ENCODE measurements at regions not wholly inside any gene's neighbourhood (a gene's known extent, or its start where the extent isn't known, plus 50 kb on each side); places are given as distances from the start of the nearest gene placed in this dataset.

DNA sequence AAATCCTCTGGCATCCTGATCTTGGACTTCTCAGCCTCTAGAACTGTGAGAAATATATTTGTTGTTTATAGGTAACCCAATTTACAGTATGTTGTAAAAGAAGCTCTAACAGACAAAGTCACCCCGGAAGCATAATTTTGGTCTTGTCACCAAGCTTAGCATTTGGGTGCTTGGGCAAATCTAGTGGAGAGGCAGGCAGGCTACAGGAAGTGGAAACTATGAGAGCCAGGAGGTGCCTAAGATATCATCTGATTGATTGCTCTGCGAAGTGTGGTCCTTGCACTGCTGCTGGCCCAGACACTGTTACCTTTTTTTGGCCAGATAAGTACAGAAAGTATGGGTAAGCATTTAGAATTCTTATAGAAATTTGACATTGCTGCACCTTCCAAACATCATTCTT, 102.9 kb downstream of the CDC42EP3 start:
- H3K36me3 ChIP-seq (ENCODE audit: insufficient read depth, low read length) = no peaks in the 10 kb centered on the region
- H4K20me1 ChIP-seq (ENCODE audit: insufficient read depth) = no peaks in the 10 kb centered on the region
- no peak overlapping the region for H3K4me2 ChIP-seq (ENCODE audit: low read length)
- H3K9ac ChIP-seq (ENCODE audit: low read length) = no peak overlapping the region
- H3K9me2 ChIP-seq (ENCODE audit: insufficient read depth, low read length) = no peaks in the 10 kb centered on the region
- no peaks in the 10 kb centered on the region for H3F3A ChIP-seq (ENCODE audit: insufficient read depth, low read length, poor library complexity, severe bottlenecking)
- H3K4me3 ChIP-seq (ENCODE audit: low read length) = no peak overlapping the region
- no peak for TF ChIP-seq RAD21 (conservative IDR thresholded peaks at IDR 0.05)
- no peak for TF ChIP-seq REST (IDR thresholded peaks at IDR 0.05; ENCODE audit: borderline replicate concordance)
- TF ChIP-seq POLR2AphosphoS5 (IDR thresholded peaks at IDR 0.05) = no peak
- no peak for TF ChIP-seq TAF1 (IDR thresholded peaks at IDR 0.05; ENCODE audit: low read depth)
- TF ChIP-seq, protein P1, sequence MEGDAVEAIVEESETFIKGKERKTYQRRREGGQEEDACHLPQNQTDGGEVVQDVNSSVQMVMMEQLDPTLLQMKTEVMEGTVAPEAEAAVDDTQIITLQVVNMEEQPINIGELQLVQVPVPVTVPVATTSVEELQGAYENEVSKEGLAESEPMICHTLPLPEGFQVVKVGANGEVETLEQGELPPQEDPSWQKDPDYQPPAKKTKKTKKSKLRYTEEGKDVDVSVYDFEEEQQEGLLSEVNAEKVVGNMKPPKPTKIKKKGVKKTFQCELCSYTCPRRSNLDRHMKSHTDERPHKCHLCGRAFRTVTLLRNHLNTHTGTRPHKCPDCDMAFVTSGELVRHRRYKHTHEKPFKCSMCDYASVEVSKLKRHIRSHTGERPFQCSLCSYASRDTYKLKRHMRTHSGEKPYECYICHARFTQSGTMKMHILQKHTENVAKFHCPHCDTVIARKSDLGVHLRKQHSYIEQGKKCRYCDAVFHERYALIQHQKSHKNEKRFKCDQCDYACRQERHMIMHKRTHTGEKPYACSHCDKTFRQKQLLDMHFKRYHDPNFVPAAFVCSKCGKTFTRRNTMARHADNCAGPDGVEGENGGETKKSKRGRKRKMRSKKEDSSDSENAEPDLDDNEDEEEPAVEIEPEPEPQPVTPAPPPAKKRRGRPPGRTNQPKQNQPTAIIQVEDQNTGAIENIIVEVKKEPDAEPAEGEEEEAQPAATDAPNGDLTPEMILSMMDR (IDR thresholded peaks at IDR 0.05; ENCODE audit: poor library complexity, severe bottlenecking) = no peak
- TF ChIP-seq EP300 (conservative IDR thresholded peaks at IDR 0.05; ENCODE audit: poor library complexity, severe bottlenecking) = no peak
- no peak for TF ChIP-seq EZH2 (IDR thresholded peaks at IDR 0.05; ENCODE audit: borderline replicate concordance, insufficient read depth, low read length, poor library complexity, severe bottlenecking)
- no peak for TF ChIP-seq MXI1 (conservative IDR thresholded peaks at IDR 0.05; ENCODE audit: poor library complexity, severe bottlenecking)
- no peak for TF ChIP-seq SMC3 (conservative IDR thresholded peaks at IDR 0.05; ENCODE audit: poor library complexity)
- H2AFZ ChIP-seq (ENCODE audit: low read depth, low read length) = no peak overlapping the region
- no peak overlapping the region for H3K27ac ChIP-seq (ENCODE audit: low read length)
- no peaks in the 10 kb centered on the region for H3K27me3 ChIP-seq (ENCODE audit: insufficient read depth, low read depth, low read length)
- H3K79me2 ChIP-seq (replicated peaks; ENCODE audit: insufficient read depth, low read length) = no peaks in the 10 kb centered on the region
- no peaks in the 10 kb centered on the region for H3K9me3 ChIP-seq (ENCODE audit: low read length)

DNA sequence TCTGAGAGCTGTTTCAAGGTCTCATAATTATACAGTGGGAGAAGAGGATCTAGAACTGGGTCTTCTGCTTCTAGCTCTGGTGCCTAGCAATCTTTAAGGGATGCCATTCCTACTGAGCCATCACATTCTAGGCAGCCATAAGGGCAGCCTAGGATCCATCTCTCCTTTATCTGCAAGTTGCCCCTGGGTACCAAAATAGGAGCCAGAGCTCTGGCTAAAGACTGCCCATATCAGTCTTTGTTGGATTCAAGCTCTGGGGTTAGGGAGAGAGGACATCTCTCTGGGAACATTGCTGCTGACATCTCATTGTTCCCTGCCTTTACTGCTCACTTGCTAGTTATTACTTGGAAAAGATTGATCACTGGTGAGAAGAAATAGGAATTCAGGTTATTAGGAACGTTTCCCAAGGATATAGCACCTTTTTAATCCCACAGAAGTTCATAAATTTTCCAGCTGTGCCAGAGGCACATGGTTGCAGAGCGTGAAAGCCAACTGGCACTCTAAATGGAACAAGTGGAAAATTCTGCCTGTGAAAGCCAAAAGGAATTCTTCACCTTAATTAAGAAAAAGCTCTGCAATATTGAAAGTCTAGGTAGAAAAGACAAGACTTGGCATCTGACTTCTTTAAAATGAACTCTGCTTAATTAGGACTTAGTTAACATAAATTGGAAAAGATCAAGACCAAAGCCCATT, 102.2 kb downstream of the CDC42EP3 start:
- H3K4me2 ChIP-seq (ENCODE audit: low read length) = no peak overlapping the region
- no peak overlapping the region for H3K27ac ChIP-seq (ENCODE audit: low read length)
- H2AFZ ChIP-seq (ENCODE audit: low read depth, low read length) = no peak overlapping the region
- no peaks in the 10 kb centered on the region for H4K20me1 ChIP-seq (ENCODE audit: insufficient read depth)
- no peaks in the 10 kb centered on the region for H3F3A ChIP-seq (ENCODE audit: insufficient read depth, low read length, poor library complexity, severe bottlenecking)
- H3K79me2 ChIP-seq (replicated peaks; ENCODE audit: insufficient read depth, low read length) = no peaks in the 10 kb centered on the region
- H3K9ac ChIP-seq (ENCODE audit: low read length) = no peak overlapping the region
- TF ChIP-seq, protein P1 (IDR thresholded peaks at IDR 0.05; ENCODE audit: poor library complexity, severe bottlenecking) = no peak
- no peak for TF ChIP-seq SMC3 (conservative IDR thresholded peaks at IDR 0.05; ENCODE audit: poor library complexity)
- TF ChIP-seq TAF1 (IDR thresholded peaks at IDR 0.05; ENCODE audit: low read depth) = no peak
- no peak for TF ChIP-seq MXI1 (conservative IDR thresholded peaks at IDR 0.05; ENCODE audit: poor library complexity, severe bottlenecking)
- TF ChIP-seq EP300 (conservative IDR thresholded peaks at IDR 0.05; ENCODE audit: poor library complexity, severe bottlenecking) = no peak
- no peak for TF ChIP-seq POLR2AphosphoS5 (IDR thresholded peaks at IDR 0.05)
- TF ChIP-seq EZH2 (IDR thresholded peaks at IDR 0.05; ENCODE audit: borderline replicate concordance, insufficient read depth, low read length, poor library complexity, severe bottlenecking) = no peak
- no peak for TF ChIP-seq REST (IDR thresholded peaks at IDR 0.05; ENCODE audit: borderline replicate concordance)
- no peak for TF ChIP-seq RAD21 (conservative IDR thresholded peaks at IDR 0.05)
- no peaks in the 10 kb centered on the region for H3K27me3 ChIP-seq (ENCODE audit: insufficient read depth, low read depth, low read length)
- H3K4me3 ChIP-seq (ENCODE audit: low read length) = no peak overlapping the region
- no peaks in the 10 kb centered on the region for H3K36me3 ChIP-seq (ENCODE audit: insufficient read depth, low read length)
- H3K9me2 ChIP-seq (ENCODE audit: insufficient read depth, low read length) = no peaks in the 10 kb centered on the region
- no peaks in the 10 kb centered on the region for H3K9me3 ChIP-seq (ENCODE audit: low read length)
